KMS-11 (cell line): ENCODE measurements at regions not wholly inside any gene's neighbourhood (a gene's known extent, or its start where the extent isn't known, plus 50 kb on each side); places are given as distances from the start of the nearest gene placed in this dataset.

Experiments
- H2AFZ ChIP-seq: fragments of 200-600 bp; sonication (generic); 2 replicates; pipeline ENCODE4 v1.6.1; 2016; ENCODE audit warnings: antibody characterized with exemption, mixed run types, low read depth
- H3K27ac ChIP-seq: fragments of 200-600 bp; sonication (generic); 2 replicates; pipeline ENCODE4 v1.6.1; 2016; ENCODE audit warnings: mild to moderate bottlenecking, mixed run types
- H3K27me3 ChIP-seq: fragments of 200-600 bp; sonication (generic); 2 replicates; pipeline ENCODE4 v1.6.1; 2017; ENCODE audit warnings: mild to moderate bottlenecking, low read depth, mixed run types, moderate library complexity; ENCODE audit not compliant: insufficient read depth
- H3K36me3 ChIP-seq: fragments of 200-600 bp; sonication (generic); 2 replicates; pipeline ENCODE4 v1.6.1; 2017; ENCODE audit warnings: mild to moderate bottlenecking, mixed run types; ENCODE audit not compliant: insufficient read depth
- H3K4me1 ChIP-seq: fragments of 200-600 bp; sonication (generic); 2 replicates; pipeline ENCODE4 v1.6.1; 2016; ENCODE audit warnings: mild to moderate bottlenecking, low read depth, mixed run types; ENCODE audit not compliant: poor library complexity, severe bottlenecking
- H3K4me2 ChIP-seq: fragments of 200-600 bp; sonication (generic); 2 replicates; pipeline ENCODE4 v1.7.0; 2016; ENCODE audit warnings: mild to moderate bottlenecking, mixed run types
- H3K4me3 ChIP-seq: fragments of 200-600 bp; sonication (generic); IDR thresholded peaks from 2 replicates; pipeline ENCODE4 v1.6.1; 2017; ENCODE audit warnings: low read depth, low read length, mixed read lengths; ENCODE audit not compliant: insufficient read depth
- H3K79me2 ChIP-seq: fragments of 200-600 bp; sonication (generic); 2 replicates; pipeline ENCODE4 v1.6.1; 2016; ENCODE audit warnings: low read depth, mixed run types; ENCODE audit not compliant: insufficient read depth
- H3K9ac ChIP-seq: fragments of 200-600 bp; sonication (generic); 2 replicates; pipeline ENCODE4 v1.6.1; 2016; ENCODE audit warnings: mild to moderate bottlenecking, mixed run types
- H4K20me1 ChIP-seq: fragments of 200-600 bp; sonication (generic); 2 replicates; pipeline ENCODE4 v1.6.1; 2016; ENCODE audit warnings: mild to moderate bottlenecking, mixed run types; ENCODE audit not compliant: insufficient read depth
- CTCF ChIP-seq: fragments of 200-600 bp; sonication (generic); conservative IDR thresholded peaks from 2 replicates; pipeline ENCODE4 v1.6.1; 2017; ENCODE audit warnings: low read depth, mild to moderate bottlenecking, antibody characterized with exemption, low read length, moderate library complexity, mixed read lengths

- Histone ChIP-seq H4K20me1 (no peaks in the 10 kb centered on the region), H3K4me2 (no peak overlapping the region), H3K4me3 (no peak overlapping the region), H3K9ac (no peak overlapping the region), H3K27ac (no peak overlapping the region), H2AFZ (no peak overlapping the region), H3K27me3 (no peaks in the 10 kb centered on the region), H3K79me2 (no peaks in the 10 kb centered on the region), H3K36me3 (no peaks in the 10 kb centered on the region), H3K4me1 (no peaks in the 10 kb centered on the region)
- TF ChIP-seq CTCF = no peak
Observed at GRCh38 chr7:113742377-113742776, 176.4 kb downstream of the PPP1R3A start.

GRCh38 chr7:113731571-113731970, 187.2 kb downstream of the PPP1R3A start:
- Histone ChIP-seq H3K79me2 (no peaks in the 10 kb centered on the region), H3K4me3 (no peak overlapping the region), H3K27me3 (no peaks in the 10 kb centered on the region), H3K4me1 (no peaks in the 10 kb centered on the region), H3K36me3 (no peaks in the 10 kb centered on the region), H3K4me2 (no peak overlapping the region), H2AFZ (no peak overlapping the region), H3K9ac (no peak overlapping the region), H3K27ac (no peak overlapping the region), H4K20me1 (no peaks in the 10 kb centered on the region)
- no peak for TF ChIP-seq CTCF

- Histone ChIP-seq H3K4me1 (no peaks in the 10 kb centered on the region), H4K20me1 (no peaks in the 10 kb centered on the region), H2AFZ (no peak overlapping the region), H3K36me3 (no peaks in the 10 kb centered on the region), H3K79me2 (no peaks in the 10 kb centered on the region), H3K4me3 (no peak overlapping the region), H3K27me3 (no peaks in the 10 kb centered on the region), H3K4me2 (no peak overlapping the region), H3K9ac (no peak overlapping the region), H3K27ac (no peak overlapping the region)
- no peak for TF ChIP-seq CTCF
Observed at GRCh38 chr7:113730309-113730955, 188.4 kb downstream of the PPP1R3A start.

- Histone ChIP-seq H4K20me1 (no peaks in the 10 kb centered on the region), H3K4me2 (no peak overlapping the region), H3K27ac (no peak overlapping the region), H3K79me2 (no peaks in the 10 kb centered on the region), H2AFZ (no peak overlapping the region), H3K27me3 (no peaks in the 10 kb centered on the region), H3K9ac (no peak overlapping the region), H3K4me1 (no peaks in the 10 kb centered on the region), H3K36me3 (no peaks in the 10 kb centered on the region), H3K4me3 (no peak overlapping the region)
- no peak for TF ChIP-seq CTCF
Observed at GRCh38 chr7:113727486-113727885, 191.3 kb downstream of the PPP1R3A start.
